KMS-11 (cell line): ENCODE measurements at regions not wholly inside any gene's neighbourhood (a gene's known extent, or its start where the extent isn't known, plus 50 kb on each side); places are given as distances from the start of the nearest gene placed in this dataset.

ENCODE experiments used
- H2AFZ ChIP-seq: fragments of 200-600 bp; sonication (generic); 2 replicates; pipeline ENCODE4 v1.6.1; 2016; ENCODE audit warnings: antibody characterized with exemption, mixed run types, low read depth
- H3K27ac ChIP-seq: fragments of 200-600 bp; sonication (generic); 2 replicates; pipeline ENCODE4 v1.6.1; 2016; ENCODE audit warnings: mild to moderate bottlenecking, mixed run types
- H3K27me3 ChIP-seq: fragments of 200-600 bp; sonication (generic); 2 replicates; pipeline ENCODE4 v1.6.1; 2017; ENCODE audit warnings: mild to moderate bottlenecking, low read depth, mixed run types, moderate library complexity; ENCODE audit not compliant: insufficient read depth
- H3K36me3 ChIP-seq: fragments of 200-600 bp; sonication (generic); 2 replicates; pipeline ENCODE4 v1.6.1; 2017; ENCODE audit warnings: mild to moderate bottlenecking, mixed run types; ENCODE audit not compliant: insufficient read depth
- H3K4me1 ChIP-seq: fragments of 200-600 bp; sonication (generic); 2 replicates; pipeline ENCODE4 v1.6.1; 2016; ENCODE audit warnings: mild to moderate bottlenecking, low read depth, mixed run types; ENCODE audit not compliant: poor library complexity, severe bottlenecking
- H3K4me2 ChIP-seq: fragments of 200-600 bp; sonication (generic); 2 replicates; pipeline ENCODE4 v1.7.0; 2016; ENCODE audit warnings: mild to moderate bottlenecking, mixed run types
- H3K4me3 ChIP-seq: fragments of 200-600 bp; sonication (generic); IDR thresholded peaks from 2 replicates; pipeline ENCODE4 v1.6.1; 2017; ENCODE audit warnings: low read depth, low read length, mixed read lengths; ENCODE audit not compliant: insufficient read depth
- H3K79me2 ChIP-seq: fragments of 200-600 bp; sonication (generic); 2 replicates; pipeline ENCODE4 v1.6.1; 2016; ENCODE audit warnings: low read depth, mixed run types; ENCODE audit not compliant: insufficient read depth
- H3K9ac ChIP-seq: fragments of 200-600 bp; sonication (generic); 2 replicates; pipeline ENCODE4 v1.6.1; 2016; ENCODE audit warnings: mild to moderate bottlenecking, mixed run types
- H4K20me1 ChIP-seq: fragments of 200-600 bp; sonication (generic); 2 replicates; pipeline ENCODE4 v1.6.1; 2016; ENCODE audit warnings: mild to moderate bottlenecking, mixed run types; ENCODE audit not compliant: insufficient read depth
- CTCF ChIP-seq: fragments of 200-600 bp; sonication (generic); conservative IDR thresholded peaks from 2 replicates; pipeline ENCODE4 v1.6.1; 2017; ENCODE audit warnings: low read depth, mild to moderate bottlenecking, antibody characterized with exemption, low read length, moderate library complexity, mixed read lengths

- Histone ChIP-seq H3K9ac (no peak overlapping the region), H3K4me3 (no peak overlapping the region), H3K27me3 (no peaks in the 10 kb centered on the region), H3K4me2 (no peak overlapping the region), H4K20me1 (no peaks in the 10 kb centered on the region), H3K79me2 (no peaks in the 10 kb centered on the region), H3K36me3 (no peaks in the 10 kb centered on the region), H3K4me1 (no peaks in the 10 kb centered on the region), H2AFZ (no peak overlapping the region), H3K27ac (no peak overlapping the region)
- no peak for TF ChIP-seq CTCF
Measured at GRCh38 chr4:170657761-170658160, 568.0 kb upstream of the AADAT start.

GRCh38 chr4:170656506-170656905 is 566.8 kb upstream of the AADAT start:
- Histone ChIP-seq H3K79me2 (no peaks in the 10 kb centered on the region), H2AFZ (no peak overlapping the region), H3K4me2 (no peak overlapping the region), H3K9ac (no peak overlapping the region), H3K36me3 (no peaks in the 10 kb centered on the region), H3K27me3 (no peaks in the 10 kb centered on the region), H3K27ac (no peak overlapping the region), H3K4me1 (no peaks in the 10 kb centered on the region), H3K4me3 (no peak overlapping the region), H4K20me1 (no peaks in the 10 kb centered on the region)
- TF ChIP-seq CTCF, result no peak

- Histone ChIP-seq H3K4me1 (no peaks in the 10 kb centered on the region), H3K4me2 (no peak overlapping the region), H3K9ac (no peak overlapping the region), H3K36me3 (no peaks in the 10 kb centered on the region), H3K27ac (no peak overlapping the region), H2AFZ (no peak overlapping the region), H3K4me3 (no peak overlapping the region), H3K79me2 (no peaks in the 10 kb centered on the region), H3K27me3 (no peaks in the 10 kb centered on the region), H4K20me1 (no peaks in the 10 kb centered on the region)
- TF ChIP-seq CTCF, result no peak
Measured at GRCh38 chr4:170652571-170652970, 562.8 kb upstream of the AADAT start.

- H3K27me3 ChIP-seq, result no peaks in the 10 kb centered on the region
- H3K36me3 ChIP-seq, result no peaks in the 10 kb centered on the region
- no peak overlapping the region for H3K27ac ChIP-seq
- no peaks in the 10 kb centered on the region for H3K79me2 ChIP-seq
- H3K4me2 ChIP-seq, result no peak overlapping the region
- no peaks in the 10 kb centered on the region for H3K4me1 ChIP-seq
- TF ChIP-seq CTCF, result no peak
- no peak overlapping the region for H2AFZ ChIP-seq
- H3K4me3 ChIP-seq, result no peak overlapping the region
- H3K9ac ChIP-seq, result no peak overlapping the region
- H4K20me1 ChIP-seq, result no peaks in the 10 kb centered on the region
Measured at GRCh38 chr4:170651786-170652185, 562.0 kb upstream of the AADAT start.

DNA sequence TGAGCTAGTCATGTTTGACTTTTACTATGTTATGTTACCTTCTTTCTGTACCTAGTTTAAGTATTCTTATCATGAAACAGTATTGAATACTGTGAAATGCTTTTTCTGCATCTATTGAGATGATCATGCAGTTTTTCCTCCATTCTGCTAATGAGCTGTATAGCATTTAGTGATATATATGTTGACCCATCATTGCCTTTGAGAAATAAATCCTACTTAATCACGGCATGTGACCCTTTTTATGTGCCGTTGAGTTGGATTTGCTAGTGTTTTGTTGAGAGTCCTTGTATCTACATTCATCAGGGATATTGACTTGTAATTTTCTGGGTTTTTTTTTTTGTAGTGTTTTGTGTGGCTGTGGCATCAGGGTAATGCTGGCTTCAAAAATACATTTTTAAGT is 537.7 kb upstream of the AADAT start:
- no peaks in the 10 kb centered on the region for H3K27me3 ChIP-seq
- TF ChIP-seq CTCF, result no peak
- H3K4me3 ChIP-seq, result no peak overlapping the region
- no peaks in the 10 kb centered on the region for H3K4me1 ChIP-seq
- no peak overlapping the region for H2AFZ ChIP-seq
- H3K9ac ChIP-seq, result no peak overlapping the region
- no peaks in the 10 kb centered on the region for H3K36me3 ChIP-seq
- H3K4me2 ChIP-seq, result no peak overlapping the region
- no peaks in the 10 kb centered on the region for H3K79me2 ChIP-seq
- no peaks in the 10 kb centered on the region for H4K20me1 ChIP-seq
- H3K27ac ChIP-seq, result no peak overlapping the region
